HCT116 (cell line): ENCODE measurements at regions not wholly inside any gene's neighbourhood (a gene's known extent, or its start where the extent isn't known, plus 50 kb on each side); places are given as distances from the start of the nearest gene placed in this dataset.

Experiments
- ATAC-seq: fragments of 200-7000 bp; cut with Tn5 transposase; 2 replicates; pipeline ENCODE4 v1.9.1; 2020; ENCODE audit warnings: mild to moderate bottlenecking, moderate library complexity
- BruUV-seq: library from RNA; stranded (reverse); fragments of 400-500 nt; replicated peaks from 2 replicates; lab custom pipeline; 2021; lab: Mats Ljungman, UMichigan
- CTCF ChIA-PET: fragments of 300-600 bp; sonication (Branson Sonifier 250); formaldehyde crosslinking; loops from one replicate; lab custom pipeline; 2021; ENCODE audit warnings: antibody characterized with exemption; lab: Charles Lee
- POLR2A ChIA-PET: fragments of 300-600, 350-600 bp; sonication (Branson Sonifier 250); formaldehyde crosslinking; loops from one replicate; lab custom pipeline; 2021; ENCODE audit warnings: antibody characterized with exemption; lab: Charles Lee
- RAD21 ChIA-PET, 2 experiments: fragments of 300-600 bp; sonication (Branson Sonifier 250); formaldehyde crosslinking; loops; one replicate each; lab custom pipeline; 2023; ENCODE audit warnings: low total read pairs in 2 of 2; ENCODE audit not compliant: uncharacterized antibody in 2 of 2, unreplicated experiment in 2 of 2, low non-redundant PET in 1 of 2; lab: Charles Lee
- DNase-seq: peaks from one replicate; pipeline ENCODE4 v3.0.0-alpha.2; 2010; ENCODE audit warnings: low read depth, low spot score
- H2AFZ ChIP-seq: fragments of 200-600 bp; shearing (Covaris generic), sonication (generic); 2 replicates; pipeline ENCODE4 v1.6.1; 2017; ENCODE audit warnings: low read depth, mixed run types, mixed read lengths, antibody characterized with exemption, low read length; ENCODE audit not compliant: poor library complexity, severe bottlenecking
- H3K27ac ChIP-seq: 2 replicates; pipeline ENCODE4 v1.5.1; 2012; ENCODE audit warnings: low read depth, low read length
- H3K27me3 ChIP-seq: fragments of 200-600 bp; sonication (generic); 2 replicates; pipeline ENCODE4 v1.6.1; 2016; ENCODE audit warnings: mixed run types, low read length, mixed read lengths; ENCODE audit not compliant: insufficient read depth
- H3K36me3 ChIP-seq, 2 experiments: fragments of 200-500 bp in 1 of 2; fragments of 200-600 bp in 1 of 2; sonication (Bioruptor generic) in 1 of 2; sonication (generic) in 1 of 2; 2 replicates each; pipeline versions ENCODE4 v1.5.1 to v1.6.1; 2014 to 2016; ENCODE audit warnings: low read length in 2 of 2, inconsistent platforms in 1 of 2, mixed read lengths in 1 of 2, mixed run types in 1 of 2; ENCODE audit not compliant: insufficient read depth in 2 of 2, control insufficient read depth in 1 of 2
- H3K4me1 ChIP-seq, 2 experiments: fragments of 200-600 bp in 1 of 2; sonication (generic) in 1 of 2; 2 replicates each; pipeline versions ENCODE4 v1.5.1 to v1.6.1; 2012 to 2017; ENCODE audit warnings: low read length in 2 of 2, inconsistent platforms in 1 of 2, mild to moderate bottlenecking in 1 of 2, mixed read lengths in 1 of 2, mixed run types in 1 of 2, moderate library complexity in 1 of 2; ENCODE audit not compliant: insufficient read depth in 2 of 2, control insufficient read depth in 1 of 2
- H3K4me2 ChIP-seq: fragments of 200-600 bp; sonication (generic); 2 replicates; pipeline ENCODE4 v1.6.1; 2017; ENCODE audit warnings: mixed run types, low read length, mixed read lengths
- H3K4me3 ChIP-seq, 2 experiments: fragments of 200-600 bp in 1 of 2; sonication (generic) in 1 of 2; replicated peaks in 1 of 2; 2 replicates each; pipeline ENCODE4 v1.5.1; 2011 to 2016; ENCODE audit warnings: low read length in 2 of 2, control low read depth in 1 of 2, low read depth in 1 of 2, mild to moderate bottlenecking in 1 of 2, mixed read lengths in 1 of 2, mixed run types in 1 of 2
- H3K79me2 ChIP-seq: fragments of 200-600 bp; sonication (generic); 2 replicates; pipeline ENCODE4 v1.6.1; 2017; ENCODE audit warnings: mild to moderate bottlenecking, mixed run types, low read length, moderate library complexity, mixed read lengths; ENCODE audit not compliant: insufficient read depth
- H3K9ac ChIP-seq: fragments of 200-600 bp; sonication (generic); 2 replicates; pipeline ENCODE4 v1.6.1; 2016; ENCODE audit warnings: low read length, mixed read lengths
- H3K9me2 ChIP-seq: fragments of 200-600 bp; sonication (generic), shearing (Covaris generic); 2 replicates; pipeline ENCODE4 v1.6.1; 2017; ENCODE audit warnings: mixed run types, mild to moderate bottlenecking, moderate library complexity; ENCODE audit not compliant: insufficient read depth
- H3K9me3 ChIP-seq, 2 experiments: fragments of 200-500 bp in 1 of 2; fragments of 200-600 bp in 1 of 2; sonication (Bioruptor generic) in 1 of 2; sonication (generic) in 1 of 2; 2 replicates each; pipeline ENCODE4 v1.6.1; 2014 to 2017; ENCODE audit warnings: low read length in 2 of 2, mixed read lengths in 2 of 2, inconsistent platforms in 1 of 2, low read depth in 1 of 2, mild to moderate bottlenecking in 1 of 2, mixed run types in 1 of 2, moderate library complexity in 1 of 2; ENCODE audit not compliant: control insufficient read depth in 1 of 2, insufficient read depth in 1 of 2
- H4K20me1 ChIP-seq: fragments of 200-600 bp; sonication (generic), shearing (Covaris generic); 2 replicates; pipeline ENCODE4 v1.6.1; 2017; ENCODE audit warnings: mixed run types, mild to moderate bottlenecking, moderate library complexity; ENCODE audit not compliant: insufficient read depth
- EZH2 ChIP-seq: fragments of 200-600 bp; sonication (generic); IDR thresholded peaks from 2 replicates; pipeline ENCODE4 v1.6.1; 2017; ENCODE audit warnings: antibody characterized with exemption, mixed run types
- POLR2AphosphoS5 ChIP-seq: IDR thresholded peaks from 2 replicates; pipeline ENCODE4 v1.6.1; 2011; ENCODE audit warnings: mild to moderate bottlenecking, low read depth, low read length, moderate library complexity
- SIN3A ChIP-seq: IDR thresholded peaks from 2 replicates; pipeline ENCODE4 v1.6.1; 2012; ENCODE audit warnings: low read depth
- SP1 ChIP-seq: IDR thresholded peaks from 2 replicates; pipeline ENCODE4 v1.6.1; 2012; ENCODE audit warnings: low read depth
- TCF7L2 ChIP-seq: IDR thresholded peaks from 2 replicates; pipeline ENCODE4 v1.7.0; 2011; ENCODE audit warnings: borderline replicate concordance, inconsistent platforms; ENCODE audit not compliant: insufficient read depth, insufficient read length; ENCODE audit errors: extremely low read depth
- intact Hi-C: fragments of 100-400 bp; cut with micrococcal nuclease; formaldehyde crosslinking; loops from 2 replicates; pipeline ENCODE4 v1.10.0; 2022

GRCh38 chr13:50380905-50381304, 365.7 kb downstream of the KCNRG start:
- Histone ChIP-seq H3K9ac (no peak overlapping the region), H3K4me3 (no peak overlapping the region), H3K4me1 (no peaks in the 10 kb centered on the region), H3K27ac (no peak overlapping the region), H3K36me3 (no peaks in the 10 kb centered on the region), H3K27me3 (no peaks in the 10 kb centered on the region), H2AFZ (no peak overlapping the region), H3K79me2 (no peaks in the 10 kb centered on the region), H3K9me3 (peaks cover 7 to 10% of the 10 kb centered on the region in 2 experiments; a peak in 2 of 4 replicates), H3K4me2 (no peak overlapping the region), H3K9me2 (no peaks in the 10 kb centered on the region), H4K20me1 (no peaks in the 10 kb centered on the region)
- RAD21 ChIA-PET: no interaction called here
- TF ChIP-seq EZH2: no peak
- TF ChIP-seq POLR2AphosphoS5: no peak
- TF ChIP-seq SP1: no peak
- intact Hi-C loops: no loop called here
- ATAC-seq (no peak), DNase-seq (no peak)
- BruUV-seq: no TSS peak
- CTCF ChIA-PET: no interaction called here
- POLR2A ChIA-PET: no interaction called here

- intact Hi-C loops: no loop called here
- H3K4me1 ChIP-seq: no peaks in the 10 kb centered on the region
- H4K20me1 ChIP-seq: no peaks in the 10 kb centered on the region
- no peaks in the 10 kb centered on the region for H3K27me3 ChIP-seq
- H3K36me3 ChIP-seq: no peaks in the 10 kb centered on the region
- no peaks in the 10 kb centered on the region for H3K79me2 ChIP-seq
- ChIA-PET RAD21 (no interaction called here), POLR2A (no interaction called here), CTCF (no interaction called here)
- peaks cover 7 to 10% of the 10 kb centered on the region in 2 experiments; a peak in 2 of 4 replicates for H3K9me3 ChIP-seq
- no peak for DNase-seq
- H3K27ac ChIP-seq: no peak overlapping the region
- BruUV-seq: no TSS peak
- ATAC-seq: no peak
- no peak overlapping the region for H2AFZ ChIP-seq
- H3K4me2 ChIP-seq: no peak overlapping the region
- no peaks in the 10 kb centered on the region for H3K9me2 ChIP-seq
- TF ChIP-seq TCF7L2 (no peak), SIN3A (no peak)
- TF ChIP-seq, all 23 proteins: peak for 0
- Histone ChIP-seq H3K9ac (no peak overlapping the region), H3K4me3 (no peak overlapping the region)
These were observed 367.3 kb downstream of the KCNRG start for GRCh38 chr13:50382511-50382910.
